ENCODE measurements at regions not wholly inside any gene's neighbourhood (a gene's known extent, or its start where the extent isn't known, plus 50 kb on each side); places are given as distances from the start of the nearest gene placed in this dataset.

- H3K4me3 ChIP-seq: no peak overlapping the region
- in situ Hi-C loops (cut with MboI; ENCODE audit: low pct_ligation_motif_present in 1 of 4, low pct_unique_long_range_greater_than_20kb in 1 of 4, low sequenced_read_pairs in 3 of 4): no loop called here
Observed at GRCh38 chrX:146243041-146243440, 425.4 kb downstream of the SLITRK2 start.

GRCh38 chrX:146259207-146259606 is 441.6 kb downstream of the SLITRK2 start:
- WGBS, 2 donors (ENCODE audit: low coverage in 1 of 2): 85 to 100% methylated on average over 2 to 18 of the region's 18 CpGs
- Histone ChIP-seq H3K4me1 (no peaks in the 10 kb centered on the region), H3K27me3 (no peaks in the 10 kb centered on the region), H3K9me3 (no peaks in the 10 kb centered on the region), H3K36me3 (no peaks in the 10 kb centered on the region), H3K27ac (no peak overlapping the region), H3K4me3 (no peak overlapping the region)
- no peak for DNase-seq
- in situ Hi-C loops (cut with MboI; ENCODE audit: low pct_ligation_motif_present in 1 of 4, low pct_unique_long_range_greater_than_20kb in 1 of 4, low sequenced_read_pairs in 3 of 4) (no loop called here), intact Hi-C loops (cut with DNase I; ENCODE audit: low total_unique reads) (no loop called here)
- TF ChIP-seq POLR2AphosphoS5 (IDR thresholded peaks at IDR 0.05) (no peak), CTCF (IDR thresholded peaks at IDR 0.05) (no peak), POLR2A (IDR thresholded peaks at IDR 0.05) (no peak), EP300 (IDR thresholded peaks at IDR 0.05; ENCODE audit: low read depth) (no peak)

More at GRCh38 chrX:146243041-146243440, 425.4 kb downstream of the SLITRK2 start:
- DNase-seq: no peak
- Histone ChIP-seq H3K36me3 (no peaks in the 10 kb centered on the region), H3K4me1 (no peaks in the 10 kb centered on the region), H3K9me3 (no peaks in the 10 kb centered on the region), H3K27ac (no peak overlapping the region), H3K27me3 (no peaks in the 10 kb centered on the region)
- intact Hi-C loops (cut with DNase I; ENCODE audit: low total_unique reads): no loop called here
- WGBS, 2 donors (ENCODE audit: low coverage in 1 of 2): 57 to 61% methylated on average over 1 to 3 of the region's 3 CpGs
- TF ChIP-seq POLR2A (IDR thresholded peaks at IDR 0.05) (no peak), EP300 (IDR thresholded peaks at IDR 0.05; ENCODE audit: low read depth) (no peak), CTCF (IDR thresholded peaks at IDR 0.05) (no peak), POLR2AphosphoS5 (IDR thresholded peaks at IDR 0.05) (no peak)

GRCh38 chrX:146264763-146265375 is 447.2 kb downstream of the SLITRK2 start:
- intact Hi-C loops (cut with DNase I; ENCODE audit: low total_unique reads): no loop called here
- WGBS, 2 donors (ENCODE audit: low coverage in 1 of 2): 71% methylated on average over 8 of the region's 8 CpGs; no CpG with 5 or more reads in 1 of the 2 donors
- DNase-seq: no peak
- Histone ChIP-seq H3K4me1 (no peaks in the 10 kb centered on the region), H3K9me3 (no peaks in the 10 kb centered on the region), H3K4me3 (no peak overlapping the region), H3K27me3 (no peaks in the 10 kb centered on the region), H3K27ac (no peak overlapping the region), H3K36me3 (no peaks in the 10 kb centered on the region)
- TF ChIP-seq POLR2AphosphoS5 (IDR thresholded peaks at IDR 0.05): no peak
- in situ Hi-C loops (cut with MboI; ENCODE audit: low pct_ligation_motif_present in 1 of 4, low pct_unique_long_range_greater_than_20kb in 1 of 4, low sequenced_read_pairs in 3 of 4): no loop called here

- intact Hi-C loops (cut with DNase I; ENCODE audit: low total_unique reads) (no loop called here), in situ Hi-C loops (cut with MboI; ENCODE audit: low pct_ligation_motif_present in 1 of 4, low pct_unique_long_range_greater_than_20kb in 1 of 4, low sequenced_read_pairs in 3 of 4) (no loop called here)
- 31% methylated on average over 2 of the region's 2 CpGs; no CpG with 5 or more reads in 1 of the 2 donors for WGBS, 2 donors (ENCODE audit: low coverage in 1 of 2)
- TF ChIP-seq POLR2A (IDR thresholded peaks at IDR 0.05) (no peak), EP300 (IDR thresholded peaks at IDR 0.05; ENCODE audit: low read depth) (no peak), POLR2AphosphoS5 (IDR thresholded peaks at IDR 0.05) (no peak), CTCF (IDR thresholded peaks at IDR 0.05) (no peak)
- H3K27me3 ChIP-seq: no peaks in the 10 kb centered on the region
- no peak for DNase-seq
- H3K4me3 ChIP-seq: no peak overlapping the region
- H3K27ac ChIP-seq: no peak overlapping the region
- no peaks in the 10 kb centered on the region for H3K36me3 ChIP-seq
- H3K9me3 ChIP-seq: no peaks in the 10 kb centered on the region
- no peaks in the 10 kb centered on the region for H3K4me1 ChIP-seq
Observed at GRCh38 chrX:146278381-146278780, 460.8 kb downstream of the SLITRK2 start.

Small RNA genes in the stretch of these regions (small RNA-seq; reads per million reads assigned to genes)
- gene MIR888 (0 reads per million in 4 donors), gene MIR890 (0 reads per million in 4 donors), gene MIR891A (0.12 to 2.8 (median 1.2) reads per million in 4 donors), gene MIR891B (0 reads per million in 4 donors), gene MIR892A (0 reads per million in 4 donors), gene MIR892B (0 reads per million in 4 donors), gene MIR892C (0 reads per million in 4 donors)

Data from transverse colon (tissue), 4 donors.